Astrocyte of the cerebellum (primary cell): ENCODE measurements at regions not wholly inside any gene's neighbourhood (a gene's known extent, or its start where the extent isn't known, plus 50 kb on each side); places are given as distances from the start of the nearest gene placed in this dataset.

ENCODE experiments used
- DNase-seq: peaks from one replicate; pipeline ENCODE4 v3.0.0-alpha.2; 2011; ENCODE audit warnings: low read depth
- H3K4me3 ChIP-seq: 2 replicates; pipeline ENCODE4 v1.5.1; 2011; ENCODE audit warnings: mild to moderate bottlenecking, low read depth, low read length, moderate library complexity
- CTCF ChIP-seq: IDR thresholded peaks from 2 replicates; pipeline ENCODE4 v1.5.1; 2012; ENCODE audit warnings: low read length, low read depth, moderate library complexity, mild to moderate bottlenecking; ENCODE audit errors: missing control alignments
- in situ Hi-C: cut with HindIII; loops from 2 replicates; pipeline ENCODE4 v1.10.0; 2017; ENCODE audit warnings: low sequenced_read_pairs

DNA sequence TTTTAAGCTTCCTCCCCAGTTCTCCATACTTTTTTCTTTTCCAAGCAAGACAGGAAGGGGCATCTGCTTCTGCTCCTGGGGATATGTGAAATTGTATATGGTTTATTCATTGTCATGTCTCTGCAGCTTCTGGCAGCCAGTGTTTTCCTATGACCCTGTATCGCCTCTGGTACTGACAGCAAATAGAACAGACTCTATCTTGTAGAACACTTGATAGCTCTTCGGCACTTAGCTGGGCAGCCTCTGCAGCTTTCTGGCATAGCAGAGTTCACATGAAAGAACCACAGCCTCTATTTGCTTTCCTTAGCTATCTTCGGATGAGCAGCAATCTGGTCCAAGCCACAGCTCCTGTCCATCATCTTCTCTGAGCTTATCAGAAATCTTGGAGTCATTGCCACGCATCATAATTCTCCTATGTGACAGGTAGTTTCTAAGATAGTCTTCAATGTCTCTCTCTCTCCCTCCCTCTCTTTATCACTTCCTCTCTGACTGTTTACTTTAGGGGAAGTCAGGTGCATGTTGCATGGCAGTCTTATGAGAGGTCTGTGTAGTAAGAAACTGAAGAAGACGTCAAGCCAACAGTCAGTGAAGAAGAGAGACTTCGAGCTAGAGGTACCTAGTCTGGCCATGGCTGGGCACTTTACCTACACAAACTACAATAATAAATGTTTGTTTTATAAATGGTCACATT lies 627.7 kb upstream of the CDH2 start:
- H3K4me3 ChIP-seq = no peak overlapping the region
- no peak for TF ChIP-seq CTCF
- no peak for DNase-seq
- in situ Hi-C loops = no loop called here

GRCh38 chr18:28802546-28802945 lies 625.6 kb upstream of the CDH2 start:
- TF ChIP-seq CTCF = no peak
- in situ Hi-C loops = no loop called here
- no peak overlapping the region for H3K4me3 ChIP-seq
- no peak for DNase-seq

DNA sequence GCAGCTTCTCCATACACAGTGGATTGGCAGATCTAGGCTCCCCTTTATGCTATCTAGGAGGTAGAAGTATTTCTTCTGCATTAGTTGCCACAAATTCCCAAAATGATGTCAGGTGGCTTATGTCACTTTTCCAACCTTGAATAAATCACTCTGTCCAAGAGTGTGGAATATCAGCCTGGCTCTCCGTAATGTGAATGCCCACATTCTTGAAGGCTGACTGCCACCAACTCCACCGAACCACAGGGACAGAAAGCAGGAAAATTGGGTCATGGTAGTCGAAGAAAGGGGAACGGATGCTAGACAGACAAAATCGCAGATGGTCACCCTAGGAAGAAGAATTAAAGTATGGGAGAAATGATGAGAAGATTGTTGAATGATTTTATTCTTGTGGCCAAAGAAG lies 624.9 kb upstream of the CDH2 start:
- no peak for TF ChIP-seq CTCF
- no peak overlapping the region for H3K4me3 ChIP-seq
- no peak for DNase-seq
- in situ Hi-C loops = no loop called here

DNA sequence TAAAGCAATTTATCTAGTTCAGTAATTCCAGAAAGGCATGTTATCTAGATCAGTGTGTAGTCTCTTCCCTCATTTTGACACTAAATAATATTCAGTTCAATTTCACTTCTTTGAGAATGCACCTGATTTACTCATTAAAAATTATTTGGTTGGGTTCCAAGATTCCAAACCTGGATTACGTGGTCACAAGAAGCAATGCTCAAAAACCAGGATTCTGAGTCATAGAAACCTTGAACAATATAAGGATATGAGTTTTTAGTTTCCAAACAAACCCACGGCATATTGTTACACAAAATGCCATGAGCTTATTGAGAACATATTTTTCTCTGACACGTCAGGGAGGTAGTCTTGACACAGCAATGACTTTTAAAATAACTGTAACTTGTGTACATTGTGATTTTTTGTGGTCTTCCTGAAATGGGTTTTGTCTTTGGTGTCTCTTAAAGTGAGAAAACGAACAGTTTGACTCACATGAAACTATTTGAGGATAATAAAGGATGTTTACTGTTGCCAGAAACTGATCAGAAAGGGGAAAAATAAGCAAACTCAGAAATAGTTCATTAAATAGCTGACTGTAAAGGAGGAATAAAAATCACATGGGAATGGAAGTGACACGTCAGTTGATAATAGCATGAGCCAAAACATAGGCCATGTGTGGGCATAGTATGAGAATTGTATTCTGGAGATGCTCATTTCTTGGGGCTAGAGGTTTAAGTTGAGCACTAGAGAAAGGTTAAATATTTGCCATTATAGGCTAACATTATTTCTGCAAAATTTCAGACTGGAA lies 617.7 kb upstream of the CDH2 start:
- DNase-seq = peak; percentile 57
- in situ Hi-C loops = no loop called here
- no peak for TF ChIP-seq CTCF
- no peak overlapping the region for H3K4me3 ChIP-seq

GRCh38 chr18:28793901-28794300 lies 617.0 kb upstream of the CDH2 start:
- TF ChIP-seq CTCF = no peak
- in situ Hi-C loops = no loop called here
- H3K4me3 ChIP-seq = no peak overlapping the region
- no peak for DNase-seq

DNA sequence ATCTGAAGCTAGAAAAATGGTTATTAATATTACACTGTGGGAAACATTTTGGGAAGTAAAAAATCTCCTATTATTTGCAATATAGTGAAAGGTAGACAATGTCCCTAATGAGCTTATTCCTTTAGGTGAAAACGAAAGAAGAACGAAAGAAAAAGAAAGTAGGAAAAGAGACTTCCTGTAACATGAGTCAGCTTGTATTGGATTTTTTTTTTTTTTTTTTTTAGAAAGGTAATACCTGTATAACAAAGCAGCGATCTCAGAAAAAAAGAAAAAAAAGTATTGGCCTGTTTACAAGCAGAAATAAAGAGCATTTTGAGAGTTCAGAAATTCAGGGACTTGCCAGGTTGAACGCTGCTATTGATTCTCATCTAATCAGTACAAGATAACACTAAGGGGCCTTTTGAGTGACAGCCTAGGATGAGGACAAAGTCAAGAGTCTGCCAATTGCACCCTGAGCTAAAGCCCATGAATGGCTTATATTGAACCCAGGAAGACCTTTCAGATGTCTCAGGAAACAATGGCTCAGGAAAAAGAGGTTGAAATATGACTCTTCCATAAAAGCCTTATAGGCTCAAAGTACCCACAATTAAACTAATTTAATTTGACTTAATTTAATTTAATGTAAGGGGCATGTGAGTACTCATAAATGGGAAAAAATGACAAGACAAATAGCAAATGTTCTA lies 615.6 kb upstream of the CDH2 start:
- no peak for TF ChIP-seq CTCF
- no peak overlapping the region for H3K4me3 ChIP-seq
- no peak for DNase-seq
- in situ Hi-C loops = no loop called here
